Mesenchymal stem cell (in vitro differentiated cells and primary cell): ENCODE measurements at regions not wholly inside any gene's neighbourhood (a gene's known extent, or its start where the extent isn't known, plus 50 kb on each side); places are given as distances from the start of the nearest gene placed in this dataset.
"Not testable (repeated sequence)": the region's sequence is repeated elsewhere in the genome, so short reads cannot be mapped to it uniquely, and the experiment has no call there.

ENCODE experiments used
- DNase-seq: peaks from one replicate; pipeline ENCODE4 v3.0.0-alpha.2; 2013
- H2AFZ ChIP-seq: one replicate; pipeline ENCODE4 v1.6.1; 2013; ENCODE audit warnings: low read depth, mild to moderate bottlenecking, control low read depth, inconsistent platforms, low read length, moderate library complexity
- H2AK5ac ChIP-seq: 2 replicates; pipeline ENCODE4 v1.6.1; 2013; ENCODE audit warnings: low read length, moderate library complexity, mild to moderate bottlenecking, inconsistent platforms; ENCODE audit not compliant: severe bottlenecking
- H2BK120ac ChIP-seq: one replicate; pipeline ENCODE4 v1.6.1; 2013; ENCODE audit warnings: low read depth, mild to moderate bottlenecking, inconsistent platforms, low read length, moderate library complexity
- H2BK12ac ChIP-seq, 2 experiments: one replicate each; pipeline ENCODE4 v1.6.1; 2013; ENCODE audit warnings: inconsistent platforms in 2 of 2, low read length in 2 of 2, mild to moderate bottlenecking in 2 of 2, moderate library complexity in 2 of 2, control low read depth in 1 of 2
- H2BK15ac ChIP-seq: one replicate; pipeline ENCODE4 v1.6.1; 2013; ENCODE audit warnings: mild to moderate bottlenecking, low read depth, inconsistent platforms; ENCODE audit not compliant: poor library complexity, severe bottlenecking
- H2BK5ac ChIP-seq: 2 replicates; pipeline ENCODE4 v1.6.1; 2013; ENCODE audit warnings: low read depth, mild to moderate bottlenecking, low read length, control low read depth, inconsistent platforms; ENCODE audit not compliant: poor library complexity, severe bottlenecking
- H3K14ac ChIP-seq, 2 experiments: one replicate each; pipeline ENCODE4 v1.6.1; 2013; ENCODE audit warnings: inconsistent platforms in 2 of 2, low read length in 2 of 2, control low read depth in 1 of 2, mild to moderate bottlenecking in 1 of 2, moderate library complexity in 1 of 2
- H3K18ac ChIP-seq, 2 experiments: one replicate each; pipeline ENCODE4 v1.6.1; 2013; ENCODE audit warnings: inconsistent platforms in 2 of 2, low read length in 2 of 2, control low read depth in 1 of 2, low read depth in 1 of 2, mild to moderate bottlenecking in 1 of 2
- H3K23ac ChIP-seq, 2 experiments: one replicate each; pipeline ENCODE4 v1.6.1; 2013; ENCODE audit warnings: inconsistent platforms in 2 of 2, low read length in 2 of 2, mild to moderate bottlenecking in 2 of 2, moderate library complexity in 2 of 2, control low read depth in 1 of 2
- H3K27ac ChIP-seq: 2 replicates; pipeline ENCODE4 v1.5.1; 2013; ENCODE audit warnings: mild to moderate bottlenecking, moderate library complexity, low read length, control low read depth, inconsistent platforms; ENCODE audit not compliant: poor library complexity, severe bottlenecking
- H3K27me3 ChIP-seq, 2 experiments: 2 replicates each; pipeline versions ENCODE4 v1.6.1 to v1.7.0; 2013; ENCODE audit warnings: low read length in 2 of 2, mild to moderate bottlenecking in 2 of 2, moderate library complexity in 2 of 2, control low read depth in 1 of 2, inconsistent platforms in 1 of 2; ENCODE audit not compliant: control insufficient read depth in 1 of 2, insufficient read depth in 1 of 2
- H3K36me3 ChIP-seq, 2 experiments: 2 replicates each; pipeline versions ENCODE4 v1.6.1 to v1.7.0; 2013; ENCODE audit warnings: low read length in 2 of 2, control low read depth in 1 of 2, inconsistent platforms in 1 of 2, low read depth in 1 of 2, mild to moderate bottlenecking in 1 of 2; ENCODE audit not compliant: insufficient read depth in 2 of 2, control insufficient read depth in 1 of 2
- H3K4ac ChIP-seq, 2 experiments: one replicate each; pipeline ENCODE4 v1.6.1; 2013; ENCODE audit warnings: inconsistent platforms in 2 of 2, low read length in 2 of 2, mild to moderate bottlenecking in 2 of 2, moderate library complexity in 2 of 2, control low read depth in 1 of 2, low read depth in 1 of 2
- H3K4me1 ChIP-seq: 2 replicates; pipeline ENCODE4 v1.6.1; 2013; ENCODE audit warnings: low read depth, low read length, control low read depth; ENCODE audit not compliant: control insufficient read depth, insufficient read depth
- H3K4me2 ChIP-seq: 2 replicates; pipeline ENCODE4 v1.6.1; 2013; ENCODE audit warnings: low read length, mild to moderate bottlenecking, inconsistent platforms; ENCODE audit not compliant: poor library complexity, severe bottlenecking
- H3K4me3 ChIP-seq, 2 experiments: 2 replicates each; pipeline versions ENCODE4 v1.5.1 to v1.7.0; 2013; ENCODE audit warnings: low read length in 2 of 2, mild to moderate bottlenecking in 2 of 2, control low read depth in 1 of 2, low read depth in 1 of 2; ENCODE audit not compliant: insufficient read depth in 1 of 2
- H3K79me1 ChIP-seq: replicated peaks from 2 replicates; pipeline ENCODE4 v1.6.1; 2013; ENCODE audit warnings: mild to moderate bottlenecking, control low read depth, low read length, inconsistent platforms; ENCODE audit not compliant: poor library complexity, severe bottlenecking
- H3K9ac ChIP-seq: 2 replicates; pipeline ENCODE4 v1.7.0; 2013; ENCODE audit warnings: mild to moderate bottlenecking, low read length, moderate library complexity
- H3K9me3 ChIP-seq: 2 replicates; pipeline ENCODE4 v1.7.0; 2013; ENCODE audit warnings: mild to moderate bottlenecking, low read length; ENCODE audit not compliant: control insufficient read depth
- H4K8ac ChIP-seq: one replicate; pipeline ENCODE4 v1.6.1; 2013; ENCODE audit warnings: inconsistent platforms, mild to moderate bottlenecking, low read length, moderate library complexity
- H4K91ac ChIP-seq: one replicate; pipeline ENCODE4 v1.6.1; 2013; ENCODE audit warnings: mild to moderate bottlenecking, low read length, inconsistent platforms
- WGBS: methylation state at CpG from one replicate; pipeline ENCODE4 v1.1.7; 2013; ENCODE audit warnings: mixed read lengths; 5-methylcytosine and 5-hydroxymethylcytosine counted together

DNA sequence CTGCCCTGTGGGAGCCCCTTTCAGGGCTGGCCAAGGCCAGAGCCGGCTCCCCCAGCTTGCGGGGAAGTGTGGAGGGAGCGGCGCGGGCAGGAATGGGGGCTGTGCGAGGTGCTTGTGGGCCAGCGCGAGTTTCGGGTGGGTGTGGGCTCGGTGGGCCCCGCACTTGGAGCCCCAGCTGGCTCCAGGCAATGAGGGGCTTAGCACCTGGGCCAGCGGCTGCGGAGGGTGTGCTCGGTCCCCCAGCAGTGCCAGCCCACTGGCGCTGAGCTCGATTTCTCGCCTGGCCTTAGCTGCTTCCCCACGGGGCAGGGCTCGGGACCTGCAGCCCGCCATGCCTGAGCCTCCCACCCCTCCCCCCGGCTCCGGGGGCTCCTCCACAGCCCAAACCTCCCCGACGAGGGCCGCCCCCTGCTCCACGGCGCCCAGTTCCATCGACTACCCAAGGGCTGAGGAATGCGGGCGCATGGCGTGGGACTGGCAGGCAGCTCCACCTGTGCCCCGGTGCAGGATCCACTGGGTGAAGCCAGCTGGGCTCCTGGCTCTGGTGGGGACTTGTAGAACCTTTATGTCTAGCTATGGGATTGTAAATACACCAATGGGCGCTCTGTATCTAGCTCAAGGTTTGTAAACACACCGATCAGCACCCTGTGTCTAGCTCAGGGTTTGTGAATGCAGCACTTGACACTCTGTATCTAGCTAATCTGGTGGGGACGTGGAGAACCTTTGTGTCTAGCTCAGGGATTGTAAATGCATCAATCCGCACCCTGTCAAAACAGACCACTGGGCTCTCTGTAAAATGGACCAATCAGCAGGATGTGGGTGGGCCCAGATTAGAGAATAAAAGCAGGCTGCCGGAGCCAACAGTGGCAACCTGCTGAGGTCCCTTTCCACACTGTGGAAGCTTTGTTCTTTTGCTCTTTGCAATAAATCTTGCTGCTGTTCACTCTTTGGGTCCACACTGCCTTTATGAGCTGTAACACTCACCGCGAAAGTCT, 1379.1 kb downstream of the RAPGEF2 start:
- Histone ChIP-seq H4K91ac (peak overlapping the region; percentile 61), H3K9me3 (peaks cover 11% of the 10 kb centered on the region), H2BK15ac (peak overlapping the region; percentile 44), H3K14ac (peak overlapping the region in 1 of 2 experiments; percentile 28), H2BK12ac (peak overlapping the region in 1 of 2 experiments; percentile 72), H3K4ac (peak overlapping the region in 1 of 2 experiments; percentile 47)
- not testable (repeated sequence) for H3K27ac ChIP-seq, H3K4me3 ChIP-seq, H4K8ac ChIP-seq, H3K18ac ChIP-seq, H3K79me1 ChIP-seq, H3K4me1 ChIP-seq, H2BK120ac ChIP-seq, H2AFZ ChIP-seq, H2BK5ac ChIP-seq, H3K23ac ChIP-seq, H3K9ac ChIP-seq, H3K27me3 ChIP-seq, DNase-seq, H3K4me2 ChIP-seq, H2AK5ac ChIP-seq, H3K36me3 ChIP-seq
- 93% methylated on average over 38 of the region's 39 CpGs for WGBS

DNA sequence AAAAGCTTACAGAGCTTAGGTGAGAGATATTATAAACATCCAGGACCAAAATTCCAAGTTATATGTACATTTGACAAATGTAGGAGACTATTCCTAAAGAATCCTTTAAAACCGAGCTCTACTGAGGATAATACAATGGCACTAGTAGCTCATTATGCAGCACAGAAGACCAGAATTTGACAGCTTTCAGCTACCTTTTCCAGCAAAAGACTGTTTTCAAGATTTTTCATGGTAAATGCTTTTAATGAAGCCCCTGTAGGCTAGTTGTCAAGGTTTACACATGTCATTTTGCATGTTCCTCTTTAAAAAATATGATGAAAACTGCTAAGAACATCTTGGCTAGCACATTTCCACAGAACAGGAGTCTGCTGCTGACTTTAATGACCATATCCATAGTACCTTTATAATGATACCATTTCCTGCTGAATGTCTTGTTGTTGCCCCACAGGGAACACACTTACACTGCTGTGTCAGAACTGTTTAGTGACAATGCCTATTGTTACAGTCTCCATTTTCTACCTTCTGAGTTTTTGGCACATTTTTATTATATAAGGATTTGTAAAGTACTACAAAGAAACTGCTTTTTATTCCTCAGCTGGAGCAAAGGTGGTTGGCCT, 1382.3 kb downstream of the RAPGEF2 start:
- Histone ChIP-seq H2BK120ac (no peak overlapping the region), H2BK12ac (no peak overlapping the region), H3K18ac (no peak overlapping the region), H3K9ac (no peak overlapping the region), H3K79me1 (no peaks in the 10 kb centered on the region), H2BK5ac (no peak overlapping the region), H3K27me3 (no peaks in the 10 kb centered on the region), H3K27ac (no peak overlapping the region), H3K14ac (no peak overlapping the region), H3K9me3 (peaks cover 15% of the 10 kb centered on the region), H3K36me3 (no peaks in the 10 kb centered on the region), H3K4me1 (no peaks in the 10 kb centered on the region), H2BK15ac (no peak overlapping the region), H3K4me3 (no peak overlapping the region), H3K4me2 (no peak overlapping the region), H3K23ac (no peak overlapping the region), H4K91ac (no peak overlapping the region), H3K4ac (no peak overlapping the region), H4K8ac (no peak overlapping the region), H2AK5ac (no peak overlapping the region), H2AFZ (no peak overlapping the region)
- 95% methylated on average over 1 of the region's 1 CpG for WGBS
- no peak for DNase-seq

DNA sequence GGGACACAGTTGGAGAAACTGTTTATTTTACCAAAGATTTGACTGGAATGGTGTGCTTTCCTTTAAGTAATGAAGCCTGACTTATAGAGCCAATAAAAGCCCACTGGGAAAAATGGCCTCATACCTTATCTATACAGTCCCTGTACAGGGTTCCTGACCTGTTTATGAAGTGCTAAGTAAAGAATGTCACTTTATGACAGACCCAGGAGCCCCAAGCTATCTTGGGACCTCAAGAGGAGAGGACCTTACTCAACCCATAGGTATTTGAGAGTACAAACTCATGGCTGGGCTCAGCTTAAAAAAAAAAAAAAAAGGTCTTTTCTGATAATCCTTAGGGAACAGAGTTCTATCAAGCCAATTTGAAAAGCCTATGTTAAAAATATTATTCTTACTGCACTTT, 1389.3 kb downstream of the RAPGEF2 start:
- no peak overlapping the region for H2BK120ac ChIP-seq
- no peak for DNase-seq
- no peak overlapping the region for H2AK5ac ChIP-seq
- no peaks in the 10 kb centered on the region for H3K4me1 ChIP-seq
- H2AFZ ChIP-seq: no peak overlapping the region
- H3K79me1 ChIP-seq: no peaks in the 10 kb centered on the region
- H2BK5ac ChIP-seq: no peak overlapping the region
- no peak overlapping the region for H3K9ac ChIP-seq
- no peak overlapping the region for H3K23ac ChIP-seq
- H2BK15ac ChIP-seq: no peak overlapping the region
- no peak overlapping the region for H3K4ac ChIP-seq
- no peaks in the 10 kb centered on the region for H3K36me3 ChIP-seq
- no peak overlapping the region for H3K18ac ChIP-seq
- H3K4me3 ChIP-seq: no peak overlapping the region
- no peak overlapping the region for H3K14ac ChIP-seq
- no peaks in the 10 kb centered on the region for H3K27me3 ChIP-seq
- no peak overlapping the region for H4K91ac ChIP-seq
- no peak overlapping the region for H3K27ac ChIP-seq
- H2BK12ac ChIP-seq: no peak overlapping the region
- H3K9me3 ChIP-seq: peaks cover 36% of the 10 kb centered on the region
- H3K4me2 ChIP-seq: no peak overlapping the region
- no peak overlapping the region for H4K8ac ChIP-seq

DNA sequence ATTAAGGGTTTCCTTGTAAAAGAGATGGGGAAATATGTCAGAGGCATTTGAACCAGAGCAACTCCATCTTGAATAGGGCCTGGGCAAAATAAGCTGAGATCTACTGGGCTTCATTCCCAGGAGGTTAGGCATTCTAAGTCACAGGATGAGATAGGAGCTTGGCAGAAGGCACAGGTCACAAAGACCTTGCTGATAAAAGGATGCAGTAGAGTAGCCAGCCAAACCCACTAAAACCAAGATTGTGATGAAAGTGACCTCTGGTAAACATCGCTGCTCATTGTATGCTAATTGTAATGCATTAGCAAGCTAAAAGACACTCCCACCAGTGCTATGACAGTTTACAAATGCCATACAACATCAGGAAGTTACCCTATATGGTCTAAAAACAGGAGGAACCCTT, 1390.3 kb downstream of the RAPGEF2 start:
- Histone ChIP-seq H2BK15ac (no peak overlapping the region), H2AFZ (no peak overlapping the region)

More for the DNA sequence above, 1390.3 kb downstream of the RAPGEF2 start:
- Histone ChIP-seq H3K27me3 (no peaks in the 10 kb centered on the region), H3K4ac (no peak overlapping the region), H3K4me3 (no peak overlapping the region), H2AK5ac (no peak overlapping the region), H2BK5ac (no peak overlapping the region), H3K27ac (no peak overlapping the region), H3K79me1 (no peaks in the 10 kb centered on the region), H3K9ac (no peak overlapping the region), H3K23ac (no peak overlapping the region), H3K18ac (no peak overlapping the region), H2BK120ac (no peak overlapping the region), H3K4me1 (no peaks in the 10 kb centered on the region), H3K14ac (no peak overlapping the region), H4K91ac (no peak overlapping the region), H2BK12ac (no peak overlapping the region), H3K4me2 (no peak overlapping the region), H4K8ac (no peak overlapping the region), H3K36me3 (no peaks in the 10 kb centered on the region), H3K9me3 (peaks cover 31% of the 10 kb centered on the region)
- 97% methylated on average over 1 of the region's 1 CpG for WGBS
- no peak for DNase-seq
